DMS153 treated with DMSO at 0.1 percent for 48 hours (cell line): ENCODE measurements at regions not wholly inside any gene's neighbourhood (a gene's known extent, or its start where the extent isn't known, plus 50 kb on each side); places are given as distances from the start of the nearest gene placed in this dataset.

Experiments
- DNase-seq: peaks from one replicate; lab custom pipeline; 2025; ENCODE audit not compliant: unreplicated experiment; lab: John Stamatoyannopoulos, UW

GRCh38 chr2:16335604-16335930 is 330.1 kb downstream of the CYRIA start:
- no peak for DNase-seq

DNA sequence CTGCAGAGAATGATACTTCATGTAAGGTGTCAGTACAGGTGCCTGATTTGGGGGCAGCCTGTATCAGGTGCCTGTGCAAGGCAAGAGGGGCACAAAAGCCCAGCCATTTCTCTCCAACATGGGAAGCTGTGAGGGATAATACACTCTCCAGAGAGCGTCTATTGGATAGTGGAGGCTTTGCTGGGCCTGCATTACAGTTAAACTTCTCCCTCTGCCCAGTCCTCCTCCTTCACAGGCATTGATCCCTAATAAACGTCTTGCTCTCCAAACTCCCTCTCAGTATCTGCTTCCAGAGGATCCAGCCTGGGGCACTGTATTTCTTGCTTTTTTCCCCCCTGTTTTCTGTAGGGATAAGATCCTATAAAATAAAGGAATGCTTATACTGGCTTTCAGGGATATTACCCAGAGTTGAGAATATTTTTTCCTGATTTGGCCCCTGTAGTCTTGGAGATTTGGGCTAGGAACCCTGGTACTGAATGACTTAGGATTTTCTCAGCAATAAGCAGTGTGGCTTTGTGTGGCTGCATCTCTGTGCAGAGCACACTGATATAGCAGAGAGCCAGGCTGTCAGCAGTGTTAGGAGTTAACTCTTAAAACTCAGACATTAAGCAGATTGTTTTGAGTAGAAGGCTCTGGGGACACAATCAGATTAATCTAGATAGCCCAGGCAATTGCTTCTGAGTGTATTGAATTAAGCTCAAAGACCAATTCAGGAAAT is 330.6 kb downstream of the CYRIA start:
- no peak for DNase-seq

GRCh38 chr2:16334366-16334765 is 331.3 kb downstream of the CYRIA start:
- DNase-seq = no peak

GRCh38 chr2:16333681-16334080 is 332.0 kb downstream of the CYRIA start:
- DNase-seq = no peak

- no peak for DNase-seq
Measured at GRCh38 chr2:16332681-16333557, 332.7 kb downstream of the CYRIA start.

DNA sequence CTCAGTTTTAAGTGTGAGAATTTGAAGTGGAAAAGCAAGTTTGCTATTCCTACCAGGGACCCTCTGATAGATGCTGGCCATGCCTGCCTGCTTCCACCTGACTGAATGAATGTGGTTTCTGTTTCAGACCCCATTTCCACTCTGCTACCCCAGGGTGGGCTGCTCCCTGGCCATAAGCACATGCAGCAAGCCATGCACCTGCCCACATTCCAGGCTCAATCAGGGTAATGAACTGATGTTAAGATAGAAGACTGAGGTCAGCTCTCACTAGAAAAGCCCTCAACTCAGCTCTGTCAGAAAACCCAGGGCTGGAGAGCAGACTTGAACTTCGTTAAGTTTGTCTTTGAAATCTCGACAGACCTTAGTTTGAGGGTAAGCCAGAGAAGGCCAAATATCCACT is 333.9 kb downstream of the CYRIA start:
- DNase-seq = no peak

- DNase-seq = no peak
Measured at GRCh38 chr2:16330982-16331381, 334.7 kb downstream of the CYRIA start.

- DNase-seq = no peak
Measured at GRCh38 chr2:16330571-16330970, 335.1 kb downstream of the CYRIA start.

- DNase-seq = no peak
Measured at GRCh38 chr2:16330012-16330411, 335.6 kb downstream of the CYRIA start.

- DNase-seq = no peak
Measured at GRCh38 chr2:16329421-16329820, 336.2 kb downstream of the CYRIA start.

- DNase-seq = no peak
Measured at GRCh38 chr2:16328521-16329190, 337.0 kb downstream of the CYRIA start.

GRCh38 chr2:16327326-16327725 is 338.3 kb downstream of the CYRIA start:
- DNase-seq = no peak

- no peak for DNase-seq
Measured at GRCh38 chr2:16326711-16327300, 338.8 kb downstream of the CYRIA start.

DNA sequence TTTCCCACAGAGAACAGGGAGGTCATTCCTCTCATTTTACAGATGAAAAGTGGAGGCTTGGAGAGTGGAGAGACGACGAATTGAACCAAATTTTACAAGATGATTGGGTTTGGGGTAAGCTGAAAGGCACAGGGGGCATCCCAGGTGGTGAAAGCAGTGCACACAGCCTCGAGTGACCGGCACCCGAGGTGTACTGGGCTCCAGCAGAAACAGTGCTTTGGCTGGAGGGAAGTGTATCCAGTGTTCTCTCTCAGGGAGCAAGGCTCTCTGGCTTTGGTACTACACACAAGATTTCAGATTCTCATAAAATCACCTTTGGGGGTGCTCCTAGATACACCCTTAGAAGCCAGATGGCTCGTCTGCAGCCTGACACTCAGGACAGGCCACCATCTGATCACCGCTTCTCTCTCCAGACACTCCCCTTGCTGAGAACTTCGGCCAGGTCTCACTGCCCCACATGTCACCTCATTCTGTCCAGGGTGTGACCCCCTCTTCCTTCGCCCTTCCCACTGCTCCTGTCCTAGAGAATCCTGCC is 339.6 kb downstream of the CYRIA start:
- no peak for DNase-seq

- no peak for DNase-seq
Measured at GRCh38 chr2:16325016-16325975, 340.3 kb downstream of the CYRIA start.

DNA sequence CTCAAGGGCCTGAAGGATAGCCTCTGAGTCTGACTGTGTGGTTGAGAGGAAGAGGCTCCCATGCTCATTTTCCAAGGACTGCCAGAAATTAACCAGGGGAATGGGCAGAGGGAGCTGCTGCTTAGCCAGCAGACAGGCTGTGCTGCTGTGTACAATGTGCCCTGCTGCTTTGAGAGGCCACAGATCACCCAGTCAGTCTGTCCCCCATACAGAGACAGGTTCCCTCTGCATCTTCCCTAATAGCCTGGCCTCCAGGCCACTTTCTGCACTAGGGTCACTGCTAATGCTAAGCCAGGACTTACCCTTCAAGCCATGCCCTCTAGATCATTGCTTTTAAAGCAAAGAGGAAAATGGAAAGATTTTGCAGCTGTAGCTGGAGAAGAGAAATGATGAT is 341.1 kb downstream of the CYRIA start:
- DNase-seq = no peak

GRCh38 chr2:16323551-16324543 is 341.8 kb downstream of the CYRIA start:
- no peak for DNase-seq

DNA sequence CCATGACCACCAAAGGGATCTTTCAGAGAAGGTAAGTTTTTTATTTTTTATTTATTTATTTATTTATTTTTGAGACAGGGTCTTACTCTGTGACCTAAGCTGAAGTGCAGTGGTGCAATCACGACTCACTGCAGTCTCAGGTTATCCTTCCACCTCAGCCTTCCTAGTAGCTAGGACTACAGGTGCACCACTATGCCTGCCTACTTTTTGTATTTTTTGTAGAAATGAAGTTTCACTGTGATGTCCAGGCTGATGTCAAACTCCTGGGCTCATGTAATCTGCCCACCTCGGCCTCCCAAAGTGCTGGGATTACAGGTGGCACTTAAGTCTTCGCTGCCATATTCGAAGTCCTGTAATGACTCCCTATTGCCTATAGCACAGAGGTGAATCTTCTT is 342.5 kb downstream of the CYRIA start:
- no peak for DNase-seq
